GM21576 (cell line): ENCODE measurements at regions not wholly inside any gene's neighbourhood (a gene's known extent, or its start where the extent isn't known, plus 50 kb on each side); places are given as distances from the start of the nearest gene placed in this dataset.
"Not testable (repeated sequence)": the region's sequence is repeated elsewhere in the genome, so short reads cannot be mapped to it uniquely, and the experiment has no call there.

Experiments used
- ATAC-seq: cut with Tn5 transposase; IDR thresholded peaks from one replicate; pipeline ENCODE4 v1.9.1; 2021; ENCODE audit warnings: mild to moderate bottlenecking, moderate library complexity; ENCODE audit not compliant: unreplicated experiment

DNA sequence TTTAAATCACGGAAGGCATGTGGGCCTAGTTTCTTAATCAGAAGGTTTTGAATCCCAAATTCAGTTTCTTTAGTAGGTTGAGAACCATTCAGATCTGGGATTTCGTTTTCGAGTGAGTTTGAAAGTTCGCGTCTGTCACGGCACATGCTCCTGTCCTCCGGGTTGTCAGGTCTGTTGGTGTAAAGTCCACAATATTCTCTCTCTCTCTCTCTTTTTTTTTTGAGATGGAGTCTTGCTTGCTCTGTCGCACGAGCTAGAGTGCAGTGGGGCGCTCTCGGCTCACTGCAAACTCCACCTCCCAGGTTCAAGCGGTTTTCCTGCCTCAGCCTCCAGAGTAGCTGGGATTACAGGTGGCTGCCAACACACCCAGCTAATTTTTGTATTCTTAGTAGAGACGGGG is 4390.6 kb upstream of the TPTE start:
- not testable (repeated sequence) for ATAC-seq

DNA sequence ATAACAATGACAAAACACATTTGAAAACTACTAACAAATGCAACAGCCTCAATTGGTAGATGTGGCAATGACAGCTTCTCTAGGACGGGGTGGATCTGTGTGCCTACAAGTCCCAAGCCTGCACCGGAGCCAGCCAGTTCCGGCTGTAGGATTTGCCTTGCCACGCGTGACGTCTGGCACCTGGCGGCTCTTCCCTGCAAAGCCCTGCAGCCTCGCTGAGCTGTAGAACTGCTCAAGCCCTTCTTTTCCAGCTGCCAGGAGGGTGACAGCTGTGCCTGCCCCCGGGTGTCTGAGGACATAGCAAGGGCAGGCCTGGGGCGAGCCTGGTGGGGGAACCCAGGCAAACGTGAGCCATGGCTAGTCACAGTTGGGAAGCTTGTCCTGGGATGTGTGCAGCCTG is 4388.0 kb upstream of the TPTE start:
- ATAC-seq = not testable (repeated sequence)

DNA sequence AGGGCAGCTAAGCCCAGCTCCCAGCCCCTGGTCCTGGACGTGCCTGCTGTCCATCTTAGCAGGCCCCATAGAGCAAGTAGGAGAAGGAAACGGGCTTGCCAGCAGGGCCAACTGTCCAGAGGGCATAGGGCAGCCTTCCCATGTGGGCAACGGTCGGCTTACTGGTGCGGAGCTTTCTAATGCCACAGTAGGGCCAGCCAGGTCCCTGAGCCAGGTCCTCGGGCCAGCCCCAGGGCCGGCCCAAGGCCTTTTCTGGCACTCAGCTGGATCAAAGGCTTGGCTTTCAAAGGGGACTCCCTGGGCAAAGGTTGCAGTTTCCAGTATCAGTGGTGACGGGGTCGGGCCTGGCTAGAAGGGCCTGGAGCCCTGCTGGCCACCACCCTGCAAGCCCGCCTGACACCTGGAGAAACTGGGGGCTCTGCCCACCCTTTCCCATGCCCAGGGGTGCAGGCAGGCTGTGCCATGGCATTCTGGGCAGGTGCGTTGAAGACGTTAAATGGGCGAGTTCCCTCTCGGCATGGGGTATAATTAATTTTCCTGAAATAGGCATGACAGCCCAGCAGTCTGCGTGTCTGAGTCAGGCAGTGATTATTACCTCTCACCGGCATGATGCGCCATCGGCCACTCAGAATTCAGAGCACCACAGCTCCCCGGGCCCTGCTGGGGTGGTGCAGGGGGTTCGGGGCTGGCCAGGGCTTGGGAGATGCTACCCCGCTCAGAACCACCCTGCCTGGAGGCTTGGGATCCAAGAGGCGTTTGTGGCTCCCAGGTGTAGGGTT is 4387.3 kb upstream of the TPTE start:
- ATAC-seq = not testable (repeated sequence)

DNA sequence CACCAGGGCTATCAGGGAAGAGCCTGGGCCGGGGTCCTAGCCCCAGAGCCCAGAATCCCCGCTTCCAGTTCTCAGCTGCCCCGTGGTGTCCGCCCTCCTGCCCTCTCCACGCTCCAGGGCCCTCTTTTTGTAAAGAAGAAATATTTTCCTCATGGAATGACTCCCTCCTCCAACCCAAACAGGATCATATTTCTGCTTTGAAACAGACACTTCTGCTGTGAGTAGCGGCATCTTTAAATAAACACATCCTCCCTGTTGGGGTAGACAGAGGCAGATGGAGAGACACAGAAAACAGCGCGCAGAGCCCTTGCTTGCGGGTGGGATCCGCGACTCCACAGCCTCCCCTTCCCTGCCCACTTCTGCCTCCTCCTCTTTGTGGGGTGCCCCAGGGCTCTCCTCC is 4384.7 kb upstream of the TPTE start:
- ATAC-seq = not testable (repeated sequence)

DNA sequence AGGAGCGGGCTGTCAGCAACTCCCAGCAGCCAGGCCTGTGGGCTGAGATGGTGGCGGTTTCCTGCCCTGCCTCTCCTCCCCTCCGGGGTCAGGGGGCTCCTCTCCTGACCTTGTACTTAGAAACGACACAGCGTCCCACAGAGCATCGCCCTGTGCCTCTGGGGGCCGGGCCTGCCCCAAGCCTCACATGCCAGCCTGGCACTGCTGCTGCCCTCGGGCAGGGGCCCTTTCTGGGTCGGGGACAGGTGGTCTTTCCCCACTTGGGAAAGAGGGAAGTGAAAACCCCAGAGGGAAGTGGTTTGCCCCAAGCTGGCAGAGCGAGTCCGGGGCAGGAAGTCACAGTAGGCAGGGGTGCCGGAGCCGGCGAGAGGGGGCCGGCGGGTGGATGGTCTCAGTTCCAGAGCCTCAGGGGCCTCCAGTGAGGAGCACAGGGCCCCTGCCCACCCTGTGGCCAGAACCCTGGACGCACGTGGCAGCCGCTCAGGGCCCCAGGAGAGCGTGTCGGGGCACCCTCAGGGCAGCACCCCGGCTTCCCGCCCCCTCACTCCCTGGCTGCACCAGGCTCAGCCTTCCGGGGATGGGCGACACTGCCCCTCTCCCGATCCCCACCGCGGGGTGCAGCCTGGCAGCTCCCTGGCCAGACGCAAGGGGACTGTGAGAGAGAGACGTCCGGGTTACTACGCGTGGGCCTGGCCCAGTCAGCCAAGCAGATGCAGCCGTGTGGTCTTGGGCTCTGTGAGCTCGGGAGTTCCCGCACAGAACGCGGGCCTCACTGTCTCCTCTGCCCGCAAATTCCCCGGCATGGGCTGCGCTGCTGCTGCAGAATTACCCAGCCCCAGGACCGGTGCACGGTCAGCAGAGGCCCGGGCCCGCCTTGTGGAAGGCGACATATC is 4382.9 kb upstream of the TPTE start:
- not testable (repeated sequence) for ATAC-seq

DNA sequence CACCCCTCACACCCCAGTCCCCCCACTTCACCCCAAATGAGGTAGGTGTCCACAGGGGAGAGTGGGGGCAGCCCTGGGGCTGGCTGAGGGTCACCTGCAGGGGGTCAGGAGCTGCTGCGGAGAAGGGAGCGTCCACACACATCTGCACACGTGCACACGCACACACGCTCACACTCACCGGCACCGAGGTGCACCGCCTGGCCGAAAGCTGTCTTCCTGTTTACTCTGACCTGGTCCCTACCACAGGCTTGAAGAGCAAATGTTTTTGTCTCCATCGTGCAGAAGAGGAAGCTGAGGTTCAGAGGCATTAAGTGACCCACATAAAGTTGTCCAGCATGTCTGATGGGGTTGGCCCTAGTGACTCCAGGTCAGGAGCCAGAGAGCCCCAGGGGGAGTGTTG is 4382.1 kb upstream of the TPTE start:
- not testable (repeated sequence) for ATAC-seq

DNA sequence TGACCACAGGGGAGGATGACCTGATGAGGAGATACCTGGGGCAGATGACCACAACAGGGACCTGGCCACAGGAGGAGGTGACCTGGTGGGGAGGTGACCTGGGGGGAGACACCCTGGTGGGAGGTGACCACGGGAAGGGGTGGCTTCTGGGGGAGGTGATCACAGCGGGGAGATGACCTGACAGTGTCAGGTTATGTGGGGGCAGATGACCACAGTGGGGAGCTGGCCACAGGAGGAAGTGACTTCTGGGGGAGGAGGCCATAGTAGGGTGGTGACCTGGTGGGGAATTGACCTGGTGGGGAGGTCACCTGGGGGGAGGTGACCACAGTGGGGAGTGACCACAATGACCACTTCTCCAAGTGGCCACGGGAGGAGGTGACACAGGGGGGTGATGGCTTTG is 4381.5 kb upstream of the TPTE start:
- not testable (repeated sequence) for ATAC-seq

DNA sequence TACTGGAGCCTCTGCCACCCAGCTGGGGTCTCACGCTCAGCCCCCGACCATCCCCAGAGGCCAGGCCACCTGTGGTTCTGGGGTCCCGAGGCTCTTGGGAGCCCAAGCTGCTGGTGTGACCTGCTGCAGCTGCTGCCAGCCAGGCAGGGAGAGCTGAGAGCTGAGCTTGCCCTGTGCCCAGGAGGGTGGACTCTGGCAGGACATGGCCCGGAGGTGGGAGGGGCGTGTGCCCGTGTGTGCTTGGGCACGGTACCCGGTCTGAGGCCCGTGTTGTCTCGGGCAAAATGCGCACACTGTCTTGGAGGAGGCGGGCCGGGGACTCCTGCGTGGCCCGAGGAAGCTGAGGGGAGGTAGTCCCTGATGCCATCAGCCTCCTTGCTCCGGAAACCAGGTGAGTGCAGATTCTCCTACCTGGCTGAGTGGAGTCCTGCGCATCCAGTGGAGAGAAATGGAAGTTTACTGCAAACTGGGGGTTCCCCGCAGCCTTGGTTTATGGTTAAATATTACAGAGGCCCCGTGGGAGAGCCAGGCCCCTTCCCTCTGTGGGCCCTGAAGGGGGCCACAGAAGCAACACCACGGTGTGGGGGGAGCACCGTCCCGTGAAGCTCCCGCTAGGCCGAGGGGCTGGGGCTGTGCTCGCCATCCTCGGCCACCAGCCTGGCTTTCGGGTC is 4380.8 kb upstream of the TPTE start:
- ATAC-seq = not testable (repeated sequence)

DNA sequence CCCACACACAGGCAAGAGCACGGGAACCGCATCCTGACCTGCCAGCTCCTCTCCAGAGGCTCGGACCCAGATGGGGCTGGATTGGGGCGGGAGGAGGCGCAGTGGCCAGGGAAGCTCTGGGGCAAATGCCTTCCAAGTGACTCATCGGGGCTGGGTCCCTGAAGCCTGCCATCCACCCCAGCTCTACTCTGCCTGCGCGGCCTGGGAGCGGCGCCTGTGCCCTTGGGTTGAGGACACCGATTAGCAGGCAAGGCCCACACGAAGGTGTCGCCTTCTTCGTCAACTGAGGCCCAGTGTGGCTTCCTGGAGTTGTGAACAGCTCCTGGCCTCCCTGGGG is 4380.3 kb upstream of the TPTE start:
- ATAC-seq = not testable (repeated sequence)

DNA sequence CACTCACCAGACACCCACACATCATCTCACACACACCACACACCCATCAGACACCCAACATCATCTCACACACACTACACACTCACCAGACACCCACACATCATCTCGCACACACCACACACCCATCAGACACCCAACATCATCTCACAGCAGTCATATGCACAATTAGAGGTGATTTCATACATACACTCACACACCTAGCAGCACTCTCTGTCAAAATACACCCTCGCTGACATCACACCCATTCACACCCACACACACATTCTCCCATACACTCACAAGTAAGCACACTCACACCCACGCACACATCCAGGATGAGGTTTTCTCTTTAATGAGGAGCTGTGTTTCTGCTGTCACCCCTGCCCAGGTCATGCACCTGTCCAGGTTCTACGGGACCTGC is 4368.2 kb upstream of the TPTE start:
- not testable (repeated sequence) for ATAC-seq

DNA sequence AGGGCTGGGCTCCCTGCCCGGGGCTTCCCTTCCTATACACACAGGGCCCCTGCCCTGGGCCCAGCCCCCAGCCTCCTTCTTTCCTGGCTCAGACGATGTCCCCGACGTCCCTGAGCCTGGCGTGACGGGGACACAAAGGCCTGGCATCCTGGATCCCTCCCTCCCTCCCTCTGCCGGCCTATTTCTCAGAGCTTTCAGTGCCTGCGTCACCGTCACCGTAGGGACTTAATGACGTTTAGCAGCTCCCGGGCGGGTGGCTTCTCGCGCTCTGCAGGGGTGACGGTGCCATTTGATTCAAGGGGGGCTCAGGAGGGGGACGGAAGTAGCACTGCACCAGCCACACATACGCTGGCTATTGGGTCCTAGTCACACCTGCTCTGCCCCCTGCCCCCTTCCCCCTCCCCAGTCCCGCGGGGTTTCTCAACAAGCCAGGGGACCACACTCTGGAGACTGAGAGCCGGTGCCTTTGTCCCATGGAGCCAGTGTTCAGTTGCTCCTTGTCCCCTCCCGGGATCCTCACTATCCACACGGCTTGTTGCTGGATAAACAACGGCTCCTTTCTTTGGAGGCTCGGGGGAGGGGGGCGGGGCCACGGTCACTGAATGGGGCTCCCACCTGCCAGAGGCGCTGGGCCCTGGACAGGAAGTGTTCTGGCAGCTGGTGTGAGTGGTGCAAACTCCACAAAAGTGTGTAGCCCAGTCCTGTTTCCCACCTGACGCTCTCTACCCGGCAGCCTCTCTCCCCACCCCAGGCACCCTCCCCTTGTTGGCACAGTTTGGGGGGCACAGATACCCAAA is 4366.7 kb upstream of the TPTE start:
- ATAC-seq = not testable (repeated sequence)

DNA sequence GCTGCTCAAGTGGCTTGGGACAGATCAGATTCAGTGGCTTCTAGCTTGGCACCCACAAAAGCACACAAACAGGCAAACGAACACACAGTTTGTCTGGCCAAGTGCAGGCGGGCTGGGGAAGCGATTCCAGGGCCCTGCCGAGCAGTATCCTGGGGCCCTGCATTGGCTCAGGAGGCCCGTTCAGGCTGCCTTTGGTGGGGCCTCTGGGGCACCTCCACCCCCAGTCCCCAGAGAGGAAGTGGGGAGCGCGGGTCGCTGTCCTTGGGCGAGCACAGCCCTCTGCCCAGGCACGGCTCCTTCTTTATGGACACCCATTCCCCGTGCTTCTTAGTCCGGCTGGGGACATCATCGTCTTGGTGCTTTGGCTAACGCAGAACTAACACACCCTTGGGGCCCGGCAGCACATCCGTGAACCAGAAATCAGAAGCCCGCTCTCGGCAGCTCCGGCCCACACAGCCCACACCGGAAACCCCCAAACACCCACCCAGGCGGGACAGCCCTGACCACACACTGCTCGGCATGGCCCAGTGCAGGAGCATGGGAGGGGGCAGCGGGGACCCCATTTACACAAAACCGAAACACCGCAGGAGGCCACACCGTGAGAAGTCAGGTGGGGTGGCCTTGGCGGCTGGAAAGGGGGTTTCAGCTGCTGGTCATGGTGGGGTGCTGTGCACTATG is 4364.5 kb upstream of the TPTE start:
- ATAC-seq = not testable (repeated sequence)

DNA sequence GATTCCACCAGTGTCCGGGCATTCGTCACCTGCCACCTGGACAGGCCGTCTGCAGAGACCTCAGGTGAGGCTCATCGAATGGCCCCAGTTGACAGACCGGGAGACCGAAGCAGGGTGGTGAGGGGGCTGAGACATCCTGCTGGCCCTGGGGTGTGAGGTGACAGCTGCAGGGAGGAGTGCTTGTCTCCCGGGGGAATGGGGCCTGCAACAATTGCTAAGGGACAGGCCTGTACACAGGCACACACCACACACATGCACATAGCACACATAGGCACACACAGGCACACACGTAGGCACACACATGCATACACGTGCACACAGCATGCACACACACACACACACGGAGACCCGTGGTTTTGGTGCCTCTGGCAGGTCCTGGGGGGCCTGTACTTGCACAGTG is 4363.9 kb upstream of the TPTE start:
- not testable (repeated sequence) for ATAC-seq

DNA sequence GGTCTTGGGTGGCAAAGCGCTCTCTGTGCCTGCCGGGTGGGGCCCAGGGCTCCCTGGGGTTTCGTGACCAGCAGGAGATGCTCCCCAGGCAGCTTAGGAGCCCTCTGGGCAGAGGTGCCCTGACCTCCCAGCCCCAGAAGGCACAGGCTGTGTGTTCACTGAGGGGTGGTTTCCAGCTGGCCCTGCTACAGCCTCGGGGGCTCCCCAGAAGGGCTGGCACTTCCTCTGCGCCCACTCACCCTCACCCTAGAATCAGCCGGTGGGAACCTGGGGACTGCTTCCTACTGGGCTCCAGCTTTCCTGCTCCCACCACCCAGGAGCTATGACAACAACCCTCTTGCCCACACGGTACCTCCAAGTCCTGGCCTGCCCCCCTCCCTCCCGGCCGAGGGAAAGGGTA is 4363.2 kb upstream of the TPTE start:
- ATAC-seq = not testable (repeated sequence)
